ENCODE measurements at regions not wholly inside any gene's neighbourhood (a gene's known extent, or its start where the extent isn't known, plus 50 kb on each side); places are given as distances from the start of the nearest gene placed in this dataset.

- DNase-seq (ENCODE audit: low read depth in 2 of 2): no peak
These were observed 290.0 kb upstream of the SHH start for GRCh38 chr7:156102267-156102666.

- DNase-seq (ENCODE audit: low read depth in 2 of 2): no peak
These were observed 289.1 kb upstream of the SHH start for GRCh38 chr7:156101355-156101754.

DNA sequence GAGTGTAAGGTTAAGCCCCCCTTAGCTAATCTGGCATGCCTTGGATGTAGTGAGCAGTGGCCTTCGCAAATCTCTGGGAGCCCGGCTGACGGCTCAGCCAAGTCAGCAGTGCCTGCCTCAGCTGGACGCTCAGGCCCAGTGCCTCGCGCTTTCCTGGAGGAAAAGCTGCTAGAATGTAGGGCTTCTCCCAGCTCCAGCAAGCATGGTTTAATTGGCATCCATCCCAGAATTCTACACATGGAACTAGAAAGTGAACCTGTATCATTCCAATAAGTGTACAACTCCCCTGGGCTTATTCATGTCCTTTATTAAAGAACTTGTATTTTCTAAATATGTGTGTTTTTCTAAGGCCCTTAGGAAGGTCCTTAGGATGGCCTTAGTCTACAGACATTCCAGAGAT, 287.8 kb upstream of the SHH start:
- DNase-seq (ENCODE audit: low read depth in 2 of 2): no peak

GRCh38 chr7:156099085-156099484, 286.8 kb upstream of the SHH start:
- no peak for DNase-seq (ENCODE audit: low read depth in 2 of 2)

DNA sequence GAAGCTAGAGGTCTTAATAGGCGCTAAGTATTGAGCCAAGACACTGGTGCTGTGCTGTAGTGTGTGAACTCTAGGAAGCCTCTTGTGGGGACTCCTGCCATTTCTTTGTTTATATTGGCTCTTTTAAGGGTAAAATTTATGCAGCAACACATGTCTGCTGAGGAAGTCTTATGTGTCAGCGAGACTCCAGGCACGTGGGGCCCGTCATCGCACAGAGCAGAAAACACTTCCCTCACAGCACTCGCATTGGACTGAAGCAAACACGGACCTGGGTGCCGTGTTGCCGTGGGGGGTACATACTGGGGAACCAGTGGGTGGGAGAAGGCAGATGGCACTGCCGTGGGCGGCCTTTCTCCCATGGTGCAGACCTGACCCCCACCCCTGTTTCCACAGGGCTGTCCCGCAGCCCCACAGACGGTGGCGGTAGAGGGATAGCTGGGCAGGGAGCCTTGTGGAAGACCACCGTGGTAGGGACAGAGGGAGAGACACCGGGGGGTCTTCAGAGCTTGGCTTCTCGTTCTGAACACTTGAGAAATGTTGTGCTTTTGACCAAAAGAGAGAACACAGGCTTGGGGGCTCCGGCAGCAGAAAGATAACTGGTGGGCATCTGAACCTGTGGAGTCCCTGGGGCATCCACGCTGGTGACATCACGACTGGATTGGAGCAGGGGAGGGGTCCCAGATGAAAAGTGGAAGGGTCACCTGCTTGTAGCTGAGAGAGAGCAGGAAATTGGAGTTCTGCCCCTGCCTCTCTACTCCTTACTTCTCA, 284.7 kb upstream of the SHH start:
- no peak for DNase-seq (ENCODE audit: low read depth in 2 of 2)

DNA sequence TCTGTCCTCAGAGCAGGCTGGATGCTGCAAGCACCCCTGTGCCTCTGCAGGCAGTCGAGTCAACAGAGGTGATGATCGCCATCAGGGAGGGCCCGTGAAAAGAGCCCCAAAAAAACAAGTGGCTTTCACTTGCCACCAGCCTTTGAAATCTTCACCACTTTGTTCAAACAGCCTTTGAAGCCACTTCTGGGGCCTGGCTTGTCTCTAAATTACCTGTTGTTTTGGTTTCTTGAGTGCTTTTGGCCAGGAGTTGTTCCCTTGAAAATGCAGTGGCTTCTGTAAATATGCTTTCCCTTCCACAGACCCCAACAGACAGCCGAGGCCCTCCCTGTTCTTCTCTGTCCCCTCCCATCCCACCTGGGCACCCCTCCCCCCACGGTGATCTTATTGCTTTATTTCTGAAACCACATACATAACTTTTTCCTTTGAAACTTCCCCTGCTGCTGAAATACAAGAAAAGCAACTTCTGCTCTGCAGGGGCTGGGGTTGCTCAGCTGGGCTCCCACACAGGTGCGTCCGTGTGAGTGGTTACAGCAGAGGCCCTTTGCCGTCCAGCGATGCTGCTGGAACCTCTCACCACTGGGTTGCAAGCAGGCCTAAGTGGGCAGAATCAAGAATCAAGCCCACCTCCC, 283.8 kb upstream of the SHH start:
- DNase-seq (ENCODE audit: low read depth in 2 of 2): no peak

DNA sequence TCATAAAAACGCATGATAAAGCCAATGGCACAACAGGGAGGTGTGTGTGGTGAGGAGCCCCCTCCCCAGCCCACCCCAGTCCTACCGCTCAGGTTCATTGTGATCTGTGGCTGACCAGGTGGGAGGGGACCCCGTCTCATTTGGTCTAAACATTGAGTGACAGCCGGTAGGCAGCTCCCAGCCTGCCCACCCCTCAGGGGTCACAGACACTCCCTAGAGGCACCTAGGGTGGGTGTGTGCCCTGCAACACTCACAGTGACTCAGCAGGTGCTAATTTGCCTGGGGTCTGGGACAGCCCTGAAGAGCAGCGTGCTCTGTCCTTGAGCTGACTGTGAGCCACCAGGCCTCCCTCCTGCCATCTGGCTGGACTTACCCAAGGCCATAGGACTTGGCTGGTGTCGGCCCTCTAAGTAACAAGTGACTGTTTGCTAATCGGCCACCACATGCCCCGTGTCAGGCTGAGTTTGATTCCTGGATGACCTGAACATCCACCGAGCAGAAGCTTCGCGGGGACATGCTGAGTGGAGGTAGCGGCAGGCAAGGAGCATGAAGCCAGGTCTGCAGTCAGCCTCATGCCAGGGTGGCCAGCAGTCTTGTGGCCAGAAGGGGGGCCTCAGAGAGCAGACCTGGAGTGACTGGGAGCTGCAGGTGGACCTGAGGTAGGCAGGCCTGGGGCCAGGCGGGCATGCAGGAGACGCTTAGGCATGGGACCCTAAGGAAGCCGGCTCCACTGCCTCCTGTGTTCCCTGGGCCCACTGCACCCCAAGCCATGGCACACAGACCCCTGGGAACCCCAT, 282.3 kb upstream of the SHH start:
- no peak for DNase-seq (ENCODE audit: low read depth in 2 of 2)

- DNase-seq (ENCODE audit: low read depth in 2 of 2): no peak
These were observed 280.0 kb upstream of the SHH start for GRCh38 chr7:156092307-156092706.

GRCh38 chr7:156091519-156092080, 279.3 kb upstream of the SHH start:
- DNase-seq (ENCODE audit: low read depth in 2 of 2): no peak

- no peak for DNase-seq (ENCODE audit: low read depth in 2 of 2)
These were observed 278.7 kb upstream of the SHH start for GRCh38 chr7:156090988-156091387.

DNA sequence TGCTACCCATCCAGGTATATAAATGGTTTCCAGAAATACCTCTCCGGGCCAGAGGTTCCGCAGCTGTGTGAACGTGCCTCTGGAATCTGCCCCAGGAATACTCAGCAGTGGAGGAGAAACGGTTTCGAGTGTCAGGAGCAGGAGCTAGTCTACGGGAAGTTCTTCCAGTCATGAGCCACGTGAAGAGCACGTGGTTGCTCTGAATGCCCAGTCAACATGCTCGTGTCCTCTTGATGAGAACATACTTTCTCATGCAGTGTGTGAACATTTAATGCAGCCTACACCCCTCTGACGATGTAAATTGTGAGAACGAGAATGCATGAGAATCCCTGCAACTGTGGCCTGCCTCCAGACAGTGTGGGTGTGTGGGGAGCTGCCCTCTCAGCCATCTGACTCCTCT, 277.0 kb upstream of the SHH start:
- DNase-seq (ENCODE audit: low read depth in 2 of 2): no peak

- no peak for DNase-seq (ENCODE audit: low read depth in 2 of 2)
These were observed 275.9 kb upstream of the SHH start for GRCh38 chr7:156088115-156088514.

- no peak for DNase-seq (ENCODE audit: low read depth in 2 of 2)
These were observed 270.1 kb upstream of the SHH start for GRCh38 chr7:156082048-156083040.

GRCh38 chr7:156080596-156080995, 268.3 kb upstream of the SHH start:
- DNase-seq (ENCODE audit: low read depth in 2 of 2): no peak

GRCh38 chr7:156080046-156080445, 267.8 kb upstream of the SHH start:
- DNase-seq (ENCODE audit: low read depth in 2 of 2): no peak

- DNase-seq (ENCODE audit: low read depth in 2 of 2): no peak
These were observed 266.9 kb upstream of the SHH start for GRCh38 chr7:156079156-156079555.

- no peak for DNase-seq (ENCODE audit: low read depth in 2 of 2)
These were observed 262.8 kb upstream of the SHH start for GRCh38 chr7:156074982-156075615.

- DNase-seq (ENCODE audit: low read depth in 2 of 2): no peak
These were observed 261.8 kb upstream of the SHH start for GRCh38 chr7:156074084-156074483.

DNA sequence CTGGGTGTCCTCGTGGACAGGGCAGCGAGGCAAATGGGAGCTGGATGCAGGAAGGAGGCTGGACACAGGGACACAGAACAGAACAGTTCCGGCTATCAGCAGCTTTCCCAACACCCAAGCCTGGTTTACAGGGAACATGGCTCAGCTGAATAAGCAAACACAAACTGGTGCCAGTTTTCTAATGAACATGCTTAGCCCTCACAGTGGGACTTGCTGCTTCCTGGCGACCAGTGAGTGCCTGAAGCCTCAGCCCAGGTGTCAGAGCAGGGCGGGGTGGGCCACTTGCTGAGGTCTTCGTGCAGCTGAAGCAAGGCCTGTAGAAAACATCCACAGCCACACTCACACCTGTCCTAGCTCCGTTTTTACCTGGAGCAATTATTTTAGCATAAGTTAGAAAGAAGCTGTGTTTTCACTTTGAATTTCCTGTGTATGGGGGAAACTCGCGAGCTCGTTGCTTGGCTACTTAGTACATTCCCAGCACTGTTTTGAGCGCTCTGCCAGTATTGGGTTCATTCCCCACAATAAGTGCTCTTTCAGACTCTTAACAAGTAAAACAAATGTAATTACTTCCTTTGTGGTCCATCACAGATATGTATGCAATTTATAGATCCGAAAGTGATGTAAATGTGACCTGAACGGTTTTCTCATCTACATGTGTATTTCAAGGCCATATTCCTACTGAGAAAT, 261.2 kb upstream of the SHH start:
- DNase-seq (ENCODE audit: low read depth in 2 of 2): no peak

DNA sequence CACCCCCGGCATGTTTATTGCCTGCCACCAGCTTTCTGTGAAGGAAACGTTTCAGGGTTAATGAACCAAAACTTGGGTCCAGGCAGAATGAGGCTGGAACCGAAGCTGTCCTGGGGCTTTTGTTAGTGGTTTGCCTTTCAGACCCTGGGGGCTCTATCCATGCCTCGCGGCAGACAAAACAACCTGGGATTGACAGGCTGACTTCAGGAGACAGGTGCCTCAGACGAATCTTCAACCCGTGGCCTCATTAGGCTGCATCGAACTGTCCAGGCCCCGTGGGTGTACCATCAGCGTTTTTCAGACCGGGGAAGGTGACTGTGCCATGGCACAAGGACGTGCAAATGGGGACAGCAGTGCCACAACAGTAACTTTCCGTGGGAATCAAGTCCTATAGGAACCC, 259.3 kb upstream of the SHH start:
- DNase-seq (ENCODE audit: low read depth in 2 of 2): no peak
